ENCODE measurements at regions not wholly inside any gene's neighbourhood (a gene's known extent, or its start where the extent isn't known, plus 50 kb on each side); places are given as distances from the start of the nearest gene placed in this dataset.

- DNase-seq = no peak
Observed at GRCh38 chr20:60132162-60132826, 174.1 kb downstream of the CDH26 start.

- no peak for DNase-seq
Observed at GRCh38 chr20:60132827-60133670, 174.8 kb downstream of the CDH26 start.

- DNase-seq = no peak
Observed at GRCh38 chr20:60135276-60135675, 177.1 kb downstream of the CDH26 start.

GRCh38 chr20:60136645-60137401 is 178.6 kb downstream of the CDH26 start:
- peak in 1 of 2 experiments; percentile 54 for DNase-seq

GRCh38 chr20:60137657-60138245 is 179.5 kb downstream of the CDH26 start:
- DNase-seq = peak; percentile 1 to 17

- no peak for DNase-seq
Observed at GRCh38 chr20:60138256-60139220, 180.3 kb downstream of the CDH26 start.

GRCh38 chr20:60139663-60140446 is 181.6 kb downstream of the CDH26 start:
- no peak for DNase-seq

GRCh38 chr20:60142587-60142986 is 184.4 kb downstream of the CDH26 start:
- peak in 1 of 2 experiments; percentile 9 for DNase-seq

GRCh38 chr20:60143261-60143842 is 185.1 kb downstream of the CDH26 start:
- DNase-seq = no peak

- DNase-seq = no peak
Observed at GRCh38 chr20:60144404-60144803, 186.2 kb downstream of the CDH26 start.

GRCh38 chr20:60144974-60145527 is 186.8 kb downstream of the CDH26 start:
- DNase-seq = no peak

- DNase-seq = no peak
Observed at GRCh38 chr20:60147004-60147403, 188.8 kb downstream of the CDH26 start.

GRCh38 chr20:60148885-60149284 is 190.7 kb downstream of the CDH26 start:
- no peak for DNase-seq

GRCh38 chr20:60152792-60153191 is 194.6 kb downstream of the CDH26 start:
- DNase-seq = no peak

- no peak for DNase-seq
Observed at GRCh38 chr20:60160451-60161145, 202.4 kb downstream of the CDH26 start.

GRCh38 chr20:60167812-60168211 is 209.6 kb downstream of the CDH26 start:
- DNase-seq = no peak

GRCh38 chr20:60168963-60169362 is 210.7 kb downstream of the CDH26 start:
- DNase-seq = no peak

- no peak for DNase-seq
Observed at GRCh38 chr20:60170116-60170515, 211.9 kb downstream of the CDH26 start.

- no peak for DNase-seq
Observed at GRCh38 chr20:60171313-60171712, 213.1 kb downstream of the CDH26 start.

GRCh38 chr20:60171738-60172137 is 213.5 kb downstream of the CDH26 start:
- no peak for DNase-seq
